Memory B cell (primary cell): ENCODE measurements at regions not wholly inside any gene's neighbourhood (a gene's known extent, or its start where the extent isn't known, plus 50 kb on each side); places are given as distances from the start of the nearest gene placed in this dataset.

Experiments used
- ATAC-seq: fragments of 150-1000 bp; cut with Tn5 transposase; 2 replicates; pipeline ENCODE4 v1.10.0; 2021; ENCODE audit warnings: low read depth, mild to moderate bottlenecking, moderate library complexity
- DNase-seq, 2 donors: peaks; one replicate each; pipeline ENCODE4 v3.0.0; 2022; ENCODE audit warnings: low spot score in 2 of 2
- H3K27ac Mint-ChIP-seq: one replicate; pipeline ENCODE4 v1.8.0; 2022; ENCODE audit warnings: mild to moderate bottlenecking, moderate library complexity, mixed read lengths
- H3K27me3 Mint-ChIP-seq: one replicate; pipeline ENCODE4 v1.8.0; 2022; ENCODE audit warnings: mixed read lengths
- H3K36me3 Mint-ChIP-seq: one replicate; pipeline ENCODE4 v1.8.0; 2022; ENCODE audit warnings: mild to moderate bottlenecking, mixed read lengths
- H3K4me1 Mint-ChIP-seq: one replicate; pipeline ENCODE4 v1.8.0; 2022; ENCODE audit warnings: mixed read lengths
- H3K4me3 Mint-ChIP-seq: one replicate; pipeline ENCODE4 v1.8.0; 2022; ENCODE audit warnings: mild to moderate bottlenecking, moderate library complexity, mixed read lengths
- H3K9me3 Mint-ChIP-seq: one replicate; pipeline ENCODE4 v1.8.0; 2022; ENCODE audit warnings: mixed read lengths

DNA sequence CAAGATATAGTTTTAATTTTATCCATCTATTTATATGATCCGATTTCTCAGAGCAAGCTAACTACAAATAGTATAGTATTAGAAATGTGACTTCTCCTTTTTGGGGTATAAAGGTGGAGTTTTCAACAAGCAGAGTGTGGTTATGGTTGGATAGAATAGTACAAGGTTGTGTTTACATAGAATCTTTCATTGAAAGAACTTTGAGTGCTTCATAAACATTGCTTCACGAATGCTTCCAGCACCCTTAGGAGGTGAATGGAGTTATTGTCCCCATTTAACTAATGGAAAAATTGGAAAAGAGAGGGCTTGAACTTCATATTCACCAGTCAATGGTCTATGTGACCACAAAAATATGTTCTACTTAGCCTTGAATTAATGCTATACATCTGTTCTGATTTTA lies 134.1 kb upstream of the CITED2 start:
- no peak for ATAC-seq
- no peak for DNase-seq
- Mint-ChIP-seq H3K27ac (no peak overlapping the region), H3K9me3 (peaks cover 1% of the 10 kb centered on the region), H3K4me1 (no peaks in the 10 kb centered on the region), H3K27me3 (no peaks in the 10 kb centered on the region), H3K4me3 (no peak overlapping the region), H3K36me3 (peaks cover 3% of the 10 kb centered on the region)

DNA sequence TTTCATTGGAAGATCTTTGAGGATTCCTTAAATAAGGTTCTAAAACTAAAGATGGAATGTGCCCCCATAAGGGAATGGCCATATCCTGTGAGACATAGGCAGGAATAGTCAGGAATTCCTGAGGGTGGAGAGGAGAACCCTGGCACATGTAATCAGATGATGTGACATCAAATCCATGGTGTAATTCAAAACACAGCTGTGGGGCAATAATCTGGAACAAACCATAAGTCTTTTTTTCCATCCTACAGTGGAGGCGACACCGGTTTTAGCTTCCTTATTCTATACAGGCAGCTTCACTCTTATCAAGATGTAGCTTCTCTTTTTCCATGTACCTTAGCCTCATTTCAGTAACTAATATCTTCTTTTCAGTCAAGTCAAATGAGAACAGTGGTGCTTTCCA lies 133.6 kb upstream of the CITED2 start:
- Mint-ChIP-seq H3K4me3 (no peak overlapping the region), H3K4me1 (no peaks in the 10 kb centered on the region), H3K9me3 (peaks cover 1% of the 10 kb centered on the region), H3K36me3 (peaks cover 3% of the 10 kb centered on the region), H3K27ac (no peak overlapping the region), H3K27me3 (no peaks in the 10 kb centered on the region)
- ATAC-seq (no peak), DNase-seq (no peak)

DNA sequence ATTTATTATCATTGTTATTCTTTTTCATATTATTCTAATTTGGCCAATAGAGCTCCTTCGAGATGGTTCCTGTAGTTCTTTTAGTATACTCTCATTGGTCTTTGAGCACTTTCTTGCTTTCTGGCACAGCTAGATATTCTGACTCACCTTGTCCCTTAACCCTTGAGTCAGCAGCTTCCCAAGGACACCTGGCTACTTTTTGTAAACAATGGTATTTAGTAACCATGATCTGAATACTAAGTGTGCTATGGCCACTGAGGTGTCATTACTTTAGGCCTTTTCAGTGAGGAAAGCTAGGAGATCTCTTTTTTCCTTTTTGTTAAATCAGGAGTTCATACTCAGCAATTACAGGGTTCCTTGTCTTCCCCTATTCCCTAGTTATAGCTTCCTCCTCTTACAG lies 126.5 kb upstream of the CITED2 start:
- no peak overlapping the region for H3K4me3 Mint-ChIP-seq
- ATAC-seq (no peak), DNase-seq (no peak)
- no peaks in the 10 kb centered on the region for H3K9me3 Mint-ChIP-seq
- no peak overlapping the region for H3K27ac Mint-ChIP-seq
- H3K4me1 Mint-ChIP-seq, result no peaks in the 10 kb centered on the region
- peaks cover 1% of the 10 kb centered on the region for H3K36me3 Mint-ChIP-seq
- H3K27me3 Mint-ChIP-seq, result no peaks in the 10 kb centered on the region

DNA sequence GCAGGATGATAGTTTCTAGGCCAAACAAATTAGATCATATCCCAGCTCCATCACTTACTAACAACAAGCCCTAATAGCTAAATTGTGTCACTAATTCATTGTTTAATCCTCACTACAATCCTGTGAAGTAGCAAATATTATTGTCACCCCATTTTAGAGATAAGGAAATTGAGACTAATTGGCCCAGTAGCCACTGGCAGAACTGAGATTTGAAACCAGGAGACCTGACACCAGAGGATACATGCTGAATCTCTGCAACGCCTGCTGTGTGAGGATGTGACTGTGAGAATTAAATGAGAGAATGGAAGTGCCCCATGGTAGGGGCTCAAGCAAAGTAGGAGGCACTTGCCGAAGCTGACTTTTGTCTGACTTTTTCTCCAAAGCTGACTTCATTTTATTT lies 124.3 kb upstream of the CITED2 start:
- no peak overlapping the region for H3K4me3 Mint-ChIP-seq

DNA sequence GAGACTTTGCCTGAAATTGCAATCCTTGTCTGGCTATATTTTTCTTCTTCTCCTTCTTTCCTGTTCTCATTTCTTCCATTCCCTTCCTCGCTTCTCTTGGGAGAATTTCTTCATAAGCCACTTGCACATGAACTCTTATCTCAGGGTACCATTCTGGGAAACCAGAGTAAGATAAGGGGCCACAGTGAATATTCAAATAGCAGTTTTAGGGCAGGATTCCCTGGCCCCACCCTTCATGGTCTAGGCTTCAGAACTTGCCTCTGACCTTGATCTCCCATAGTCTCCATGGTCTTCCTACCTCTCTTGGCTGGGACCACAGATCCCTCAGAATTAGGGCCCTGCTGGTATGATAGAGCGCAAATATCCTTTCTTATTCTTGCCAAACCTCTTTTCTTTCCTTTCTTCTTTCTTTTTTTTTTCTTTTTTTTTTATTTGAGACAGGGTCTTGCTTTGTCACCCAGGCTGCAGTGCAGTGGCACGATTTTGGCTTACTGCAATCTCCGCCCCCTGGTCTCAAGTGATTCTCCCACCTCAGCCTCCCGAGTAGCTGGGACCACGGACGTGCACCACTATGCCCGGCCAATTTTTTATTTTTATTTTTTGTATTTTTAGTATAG lies 123.0 kb upstream of the CITED2 start:
- Mint-ChIP-seq H3K27ac (no peak overlapping the region), H3K4me1 (no peaks in the 10 kb centered on the region)

More for the DNA sequence above, 124.3 kb upstream of the CITED2 start:
- Mint-ChIP-seq H3K27ac (no peak overlapping the region), H3K9me3 (no peaks in the 10 kb centered on the region), H3K27me3 (no peaks in the 10 kb centered on the region), H3K4me1 (no peaks in the 10 kb centered on the region), H3K36me3 (peaks cover 1% of the 10 kb centered on the region)
- DNase-seq, result no peak
- no peak for ATAC-seq

DNA sequence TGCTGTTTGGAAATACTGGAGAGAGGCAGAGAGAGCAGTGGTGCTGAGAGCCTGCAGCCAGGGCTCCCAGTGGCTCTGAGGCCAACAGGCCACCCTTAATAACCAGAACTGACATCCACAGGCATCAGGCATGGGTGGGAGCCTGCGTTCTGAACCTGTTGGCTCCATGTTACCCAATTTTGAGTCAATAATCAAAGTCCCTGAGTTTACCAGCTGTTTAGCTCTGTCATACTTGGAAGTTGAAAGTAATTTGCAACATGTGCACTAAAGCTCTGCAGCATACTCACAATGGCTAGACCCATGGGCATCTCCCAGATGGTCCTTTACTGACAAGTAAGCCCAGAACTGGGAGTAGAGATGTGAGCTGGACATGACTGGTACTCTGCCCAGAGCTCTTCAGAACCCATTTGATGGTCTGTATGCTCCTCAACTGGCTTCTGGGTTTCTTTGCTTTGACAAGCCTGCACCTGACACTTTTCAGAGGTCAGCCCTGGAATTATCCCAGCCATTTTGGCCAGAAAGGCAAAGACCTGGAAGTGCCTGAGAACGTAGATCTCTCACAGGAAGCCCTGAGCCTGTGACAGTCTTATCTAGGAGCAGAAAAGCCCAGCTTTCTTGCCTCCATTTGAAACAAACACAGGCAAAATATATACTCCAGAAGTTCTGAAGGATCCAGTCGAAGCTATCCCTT lies 122.4 kb upstream of the CITED2 start:
- H3K4me3 Mint-ChIP-seq, result no peak overlapping the region
- no peaks in the 10 kb centered on the region for H3K27me3 Mint-ChIP-seq
- no peaks in the 10 kb centered on the region for H3K4me1 Mint-ChIP-seq
- no peak for ATAC-seq
- peaks cover 3% of the 10 kb centered on the region for H3K36me3 Mint-ChIP-seq
- H3K9me3 Mint-ChIP-seq, result no peaks in the 10 kb centered on the region
- no peak for DNase-seq
- H3K27ac Mint-ChIP-seq, result no peak overlapping the region

More for the DNA sequence above, 123.0 kb upstream of the CITED2 start:
- Mint-ChIP-seq H3K27me3 (no peaks in the 10 kb centered on the region), H3K36me3 (peaks cover 2% of the 10 kb centered on the region), H3K4me3 (no peak overlapping the region), H3K9me3 (no peaks in the 10 kb centered on the region)
- DNase-seq (no peak), ATAC-seq (no peak)

DNA sequence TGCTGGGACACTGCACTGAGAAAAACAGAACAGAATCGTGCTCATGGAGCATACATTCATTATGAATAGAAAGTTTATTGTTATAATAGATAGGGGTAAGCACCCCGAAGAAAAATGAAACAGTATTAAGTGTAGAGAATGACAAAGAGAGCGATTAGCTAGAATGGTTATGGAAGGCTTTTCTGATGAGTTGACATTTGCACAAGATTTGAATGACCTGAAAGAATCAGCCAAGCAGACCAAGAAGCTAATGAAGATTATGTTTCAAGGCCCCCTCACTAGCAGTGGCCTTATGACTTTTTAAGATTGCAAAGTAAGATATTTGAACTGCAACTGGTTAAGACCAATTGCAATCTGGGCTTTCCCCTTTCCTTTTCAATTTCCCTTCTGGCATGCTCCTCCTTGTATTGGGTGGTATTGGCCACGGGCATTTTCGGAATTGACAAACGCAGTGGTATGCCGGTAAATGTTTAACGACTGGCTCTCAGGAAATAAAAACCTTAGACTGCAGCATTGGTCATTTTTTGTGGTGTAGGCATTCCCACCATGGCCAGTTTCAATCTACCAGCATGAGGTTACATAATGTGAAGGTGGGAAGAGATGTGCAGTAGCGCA lies 120.0 kb upstream of the CITED2 start:
- H3K36me3 Mint-ChIP-seq, result peaks cover 2% of the 10 kb centered on the region
- no peaks in the 10 kb centered on the region for H3K9me3 Mint-ChIP-seq
- no peak overlapping the region for H3K4me3 Mint-ChIP-seq
- ATAC-seq, result no peak
- no peak overlapping the region for H3K27ac Mint-ChIP-seq
- DNase-seq, result no peak
- peaks cover 8% of the 10 kb centered on the region for H3K4me1 Mint-ChIP-seq
- no peaks in the 10 kb centered on the region for H3K27me3 Mint-ChIP-seq

DNA sequence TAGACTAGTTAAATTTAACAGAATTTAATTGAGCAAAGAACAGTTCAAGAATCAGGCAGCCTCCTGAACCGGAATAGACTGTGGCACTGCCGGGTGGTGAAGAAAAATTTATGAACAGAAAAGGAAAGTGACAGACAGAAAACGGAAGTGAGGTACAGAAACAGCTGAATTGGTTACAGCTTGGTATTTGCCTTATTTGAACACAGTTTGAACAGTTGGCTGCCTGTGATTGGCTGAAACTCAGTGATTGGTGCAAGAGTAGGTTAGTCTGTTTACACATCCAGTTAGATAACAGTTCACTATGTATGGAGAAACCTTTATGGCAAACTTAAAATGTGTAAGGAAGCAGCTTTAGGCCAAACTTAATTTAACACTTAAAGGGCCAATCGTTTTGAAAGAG lies 116.0 kb upstream of the CITED2 start:
- ATAC-seq (peak; percentile 61), DNase-seq (peak in 1 of 2 donors; percentile 2)
- Mint-ChIP-seq H3K27ac (peak overlapping the region; percentile 76), H3K4me3 (no peak overlapping the region), H3K27me3 (no peaks in the 10 kb centered on the region), H3K4me1 (peaks cover 8% of the 10 kb centered on the region), H3K9me3 (no peaks in the 10 kb centered on the region), H3K36me3 (peaks cover 2% of the 10 kb centered on the region)

DNA sequence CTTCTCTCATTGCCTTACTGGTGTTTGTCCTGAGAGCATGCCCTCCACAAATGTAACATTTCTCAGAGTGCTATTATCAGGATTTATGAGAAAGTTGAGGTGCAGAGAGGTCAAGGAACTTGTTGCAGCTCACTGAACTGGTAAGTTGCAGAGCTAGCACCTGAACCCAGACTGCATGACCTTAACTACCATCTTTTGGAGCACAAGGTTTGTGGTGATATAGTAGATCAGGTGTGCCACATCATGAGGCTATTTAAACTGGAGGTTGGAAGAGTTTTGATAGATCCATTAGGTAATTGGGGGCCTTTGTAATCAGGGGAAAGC lies 112.0 kb upstream of the CITED2 start:
- Mint-ChIP-seq H3K27me3 (no peaks in the 10 kb centered on the region), H3K4me3 (no peak overlapping the region), H3K36me3 (peaks cover 4% of the 10 kb centered on the region), H3K9me3 (no peaks in the 10 kb centered on the region), H3K4me1 (peaks cover 8% of the 10 kb centered on the region), H3K27ac (no peak overlapping the region)
- no peak for DNase-seq
- no peak for ATAC-seq

DNA sequence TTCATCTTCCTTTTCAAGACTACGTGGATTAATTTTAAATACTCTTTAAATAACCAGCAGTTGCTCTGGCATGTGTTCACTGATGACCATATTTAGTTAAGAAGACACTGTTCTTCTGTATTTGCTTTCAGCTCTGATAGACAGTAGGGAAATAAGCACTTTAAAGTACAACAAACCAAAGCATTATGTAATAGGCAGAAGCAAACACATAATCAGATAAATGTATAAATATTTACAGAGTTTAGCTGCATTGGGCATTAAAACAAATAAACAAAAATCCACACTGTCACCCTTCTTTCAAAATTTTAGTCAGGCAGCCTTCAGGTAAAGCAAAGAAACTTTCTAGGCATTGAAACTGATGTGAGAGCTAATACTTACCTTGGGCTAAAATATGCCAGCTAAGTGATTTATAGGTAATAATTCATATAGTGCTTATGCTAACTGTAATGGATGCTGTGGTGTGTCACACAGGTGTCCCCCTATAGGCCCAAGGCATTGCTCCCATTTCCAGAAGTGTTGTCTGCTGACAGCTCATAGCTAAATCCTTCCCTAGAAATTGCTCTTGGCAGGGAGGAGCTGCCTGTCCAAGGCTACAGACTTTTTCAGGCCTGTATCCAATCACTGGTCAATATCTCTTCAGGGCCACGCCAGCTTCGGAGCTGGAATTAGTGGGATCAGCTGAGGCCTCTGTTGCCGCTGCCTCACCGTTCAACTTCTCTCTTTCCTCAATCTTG lies 111.5 kb upstream of the CITED2 start:
- no peak for DNase-seq
- Mint-ChIP-seq H3K9me3 (no peaks in the 10 kb centered on the region), H3K36me3 (peaks cover 4% of the 10 kb centered on the region), H3K4me3 (no peak overlapping the region), H3K27me3 (no peaks in the 10 kb centered on the region), H3K4me1 (peaks cover 8% of the 10 kb centered on the region), H3K27ac (no peak overlapping the region)
- ATAC-seq, result no peak

DNA sequence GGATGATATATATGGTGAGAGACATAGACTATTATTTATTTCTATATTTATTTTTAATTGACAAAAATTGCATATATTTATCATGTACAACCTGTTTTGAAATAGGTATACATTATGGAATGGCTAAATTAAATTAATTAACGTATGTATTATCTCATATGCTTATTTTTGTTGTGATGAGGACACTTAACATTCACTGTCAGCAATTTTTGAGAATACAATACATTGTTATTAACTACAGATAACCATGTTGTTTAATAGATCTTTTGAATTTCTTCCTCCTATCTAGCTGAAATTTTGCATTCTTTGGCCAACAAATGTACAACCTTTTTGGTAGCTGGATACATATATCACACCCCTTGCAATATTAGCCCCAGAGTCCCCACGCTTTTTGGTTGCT lies 110.7 kb upstream of the CITED2 start:
- no peak overlapping the region for H3K27ac Mint-ChIP-seq
- peaks cover 4% of the 10 kb centered on the region for H3K36me3 Mint-ChIP-seq
- ATAC-seq, result no peak

DNA sequence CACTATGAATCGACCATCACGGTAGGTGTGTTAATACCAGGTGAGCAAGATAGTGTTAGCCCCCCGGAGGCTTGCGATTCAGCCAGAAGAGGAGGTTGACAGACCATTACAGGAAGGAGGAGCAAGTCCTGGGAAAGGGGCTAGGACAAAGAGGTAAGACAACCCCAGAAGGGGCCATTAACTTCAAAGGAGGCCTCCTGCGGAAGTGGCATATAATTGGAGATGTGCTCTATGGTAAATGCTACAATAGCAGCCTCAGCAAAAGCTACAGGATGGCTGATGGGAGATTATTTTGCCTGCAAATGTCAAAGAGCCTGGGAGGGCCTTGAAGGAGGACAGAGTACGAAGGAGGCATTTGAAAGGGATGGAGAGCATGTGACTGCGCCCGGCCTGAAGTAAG lies 108.6 kb upstream of the CITED2 start:
- Mint-ChIP-seq H3K36me3 (peaks cover 8% of the 10 kb centered on the region), H3K4me1 (no peaks in the 10 kb centered on the region), H3K4me3 (no peak overlapping the region), H3K27me3 (no peaks in the 10 kb centered on the region), H3K27ac (no peak overlapping the region), H3K9me3 (no peaks in the 10 kb centered on the region)
- ATAC-seq, result no peak
- DNase-seq, result no peak

More for the DNA sequence above, 110.7 kb upstream of the CITED2 start:
- DNase-seq, result no peak
- Mint-ChIP-seq H3K27me3 (no peaks in the 10 kb centered on the region), H3K9me3 (no peaks in the 10 kb centered on the region), H3K4me1 (peaks cover 4% of the 10 kb centered on the region), H3K4me3 (no peak overlapping the region)

DNA sequence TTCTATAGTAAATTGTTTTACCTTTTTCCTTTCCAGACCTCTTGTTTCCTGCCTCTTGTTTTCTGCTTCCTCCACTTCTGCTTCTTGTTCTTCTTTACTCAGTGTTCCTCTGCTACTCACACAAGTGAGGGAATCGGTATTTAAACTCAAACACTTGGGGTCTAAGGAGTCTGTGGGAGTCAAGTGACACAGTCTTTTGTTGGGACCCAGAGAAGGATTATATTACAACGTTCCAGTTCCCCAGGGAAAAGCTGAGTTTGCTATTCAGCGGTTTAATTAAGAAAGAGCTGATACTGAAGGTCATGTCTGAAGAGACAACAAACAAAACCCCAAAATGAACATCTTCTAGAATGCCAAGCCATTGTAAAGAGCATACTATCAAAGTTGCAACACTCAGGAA lies 107.8 kb upstream of the CITED2 start:
- DNase-seq (no peak), ATAC-seq (no peak)
- no peak overlapping the region for H3K4me3 Mint-ChIP-seq
- H3K27me3 Mint-ChIP-seq, result no peaks in the 10 kb centered on the region
- peaks cover 8% of the 10 kb centered on the region for H3K36me3 Mint-ChIP-seq
- no peaks in the 10 kb centered on the region for H3K4me1 Mint-ChIP-seq
- H3K9me3 Mint-ChIP-seq, result no peaks in the 10 kb centered on the region
- no peak overlapping the region for H3K27ac Mint-ChIP-seq

DNA sequence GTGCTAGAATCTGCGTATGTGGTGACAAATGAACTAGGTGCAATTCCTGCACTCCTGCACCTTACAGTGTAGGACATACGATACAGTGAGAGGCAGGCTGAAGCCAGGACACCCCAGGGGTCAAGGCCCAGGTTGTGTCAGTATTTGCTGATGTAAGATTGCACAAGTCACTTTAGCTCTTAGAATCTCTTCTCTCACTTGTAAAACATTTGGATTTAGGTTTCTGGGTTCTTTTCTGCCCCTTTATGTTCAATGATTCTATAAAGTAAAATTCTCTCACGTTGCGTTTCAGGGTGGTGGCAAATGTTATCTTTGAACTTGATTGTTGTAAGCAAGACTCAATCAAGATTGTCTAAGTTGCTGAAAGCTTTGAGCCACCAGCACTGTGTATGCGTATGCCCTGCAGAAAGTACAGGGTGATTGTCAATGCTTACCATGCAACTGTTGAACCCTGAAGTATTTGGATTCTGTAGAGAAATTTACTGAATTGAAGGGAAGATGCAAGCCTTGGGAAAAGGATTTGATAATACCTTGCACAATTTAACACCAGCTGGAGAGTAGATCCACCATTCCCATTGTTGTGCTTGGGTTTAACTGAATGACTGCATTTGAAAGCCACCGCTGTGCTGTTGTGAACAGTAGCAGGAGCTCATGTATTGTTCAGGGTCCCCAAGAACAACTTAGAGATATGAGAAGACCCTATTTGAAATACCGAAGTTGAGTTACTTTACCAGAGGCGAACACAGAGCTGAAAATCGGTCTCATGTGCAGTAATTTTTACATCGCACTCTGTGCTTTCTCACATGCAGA lies 106.1 kb upstream of the CITED2 start:
- H3K27ac Mint-ChIP-seq, result no peak overlapping the region
- no peaks in the 10 kb centered on the region for H3K27me3 Mint-ChIP-seq
- ATAC-seq, result no peak
- no peaks in the 10 kb centered on the region for H3K4me1 Mint-ChIP-seq
- no peaks in the 10 kb centered on the region for H3K9me3 Mint-ChIP-seq
- DNase-seq, result no peak
- peaks cover 8% of the 10 kb centered on the region for H3K36me3 Mint-ChIP-seq
- no peak overlapping the region for H3K4me3 Mint-ChIP-seq
